ENCODE measurements at regions not wholly inside any gene's neighbourhood (a gene's known extent, or its start where the extent isn't known, plus 50 kb on each side); places are given as distances from the start of the nearest gene placed in this dataset.

- Histone ChIP-seq H3K36me3 (no peaks in the 10 kb centered on the region), H3K4me3 (no peak overlapping the region), H3K9me3 (no peaks in the 10 kb centered on the region), H3K4me1 (no peaks in the 10 kb centered on the region), H3K27ac (no peak overlapping the region), H3K27me3 (peaks cover 0 to 38% (median 9%) of the 10 kb centered on the region in 9 donors)
- intact Hi-C loops (cut with DNase I), result loop anchor here (2.0 to 10.0 kb wide), 10 partner anchors 234 to 1598 kb away; partner anchors contain the start of gene AJAP1 (in 1 of the 10)
- DNase-seq, result no peak
- 88 to 92% (median 90%) methylated on average over 9 of the region's 9 CpGs for WGBS, 4 donors
- no peak for ATAC-seq
- TF ChIP-seq, protein P1, sequence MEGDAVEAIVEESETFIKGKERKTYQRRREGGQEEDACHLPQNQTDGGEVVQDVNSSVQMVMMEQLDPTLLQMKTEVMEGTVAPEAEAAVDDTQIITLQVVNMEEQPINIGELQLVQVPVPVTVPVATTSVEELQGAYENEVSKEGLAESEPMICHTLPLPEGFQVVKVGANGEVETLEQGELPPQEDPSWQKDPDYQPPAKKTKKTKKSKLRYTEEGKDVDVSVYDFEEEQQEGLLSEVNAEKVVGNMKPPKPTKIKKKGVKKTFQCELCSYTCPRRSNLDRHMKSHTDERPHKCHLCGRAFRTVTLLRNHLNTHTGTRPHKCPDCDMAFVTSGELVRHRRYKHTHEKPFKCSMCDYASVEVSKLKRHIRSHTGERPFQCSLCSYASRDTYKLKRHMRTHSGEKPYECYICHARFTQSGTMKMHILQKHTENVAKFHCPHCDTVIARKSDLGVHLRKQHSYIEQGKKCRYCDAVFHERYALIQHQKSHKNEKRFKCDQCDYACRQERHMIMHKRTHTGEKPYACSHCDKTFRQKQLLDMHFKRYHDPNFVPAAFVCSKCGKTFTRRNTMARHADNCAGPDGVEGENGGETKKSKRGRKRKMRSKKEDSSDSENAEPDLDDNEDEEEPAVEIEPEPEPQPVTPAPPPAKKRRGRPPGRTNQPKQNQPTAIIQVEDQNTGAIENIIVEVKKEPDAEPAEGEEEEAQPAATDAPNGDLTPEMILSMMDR (IDR thresholded peaks at IDR 0.05), result no peak
- no peak for TF ChIP-seq POLR2A (IDR thresholded peaks at IDR 0.05)
Observed at GRCh38 chr1:5513179-5513578, 479.0 kb downstream of the NPHP4 start.

DNA sequence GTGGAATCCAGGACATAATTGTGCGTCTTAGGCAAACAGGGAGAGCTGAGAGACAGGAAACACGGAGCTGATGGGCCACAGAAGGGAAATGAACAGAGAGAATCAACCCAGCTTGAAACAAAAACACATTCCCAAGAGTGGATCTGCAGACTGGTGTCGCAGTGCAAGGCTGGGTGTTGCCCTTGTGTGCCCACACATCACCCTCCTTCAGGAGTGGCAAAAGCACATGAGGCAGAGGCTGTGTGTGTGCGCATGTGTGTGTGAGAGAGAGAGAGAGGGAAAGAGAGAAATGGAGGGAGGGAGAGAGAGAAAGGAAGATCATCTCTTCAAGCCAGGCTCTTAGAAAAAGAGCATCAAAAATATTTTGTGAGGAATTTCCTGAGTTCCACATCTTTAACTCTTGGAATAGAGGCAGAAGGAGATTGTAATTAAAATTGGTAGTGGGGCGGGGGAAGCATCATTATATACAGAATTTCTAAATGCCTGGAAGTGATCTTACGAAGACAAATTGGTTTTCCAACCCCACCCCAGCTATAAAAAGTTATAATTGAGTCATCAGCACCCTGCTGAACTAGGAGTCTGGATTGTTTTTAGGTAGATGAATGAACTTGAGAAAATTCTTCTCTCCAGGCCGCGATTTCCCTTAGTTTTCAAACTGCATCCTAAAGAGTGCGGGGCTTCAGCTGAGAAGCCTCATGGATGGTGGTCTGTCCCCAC, 480.7 kb downstream of the NPHP4 start:
- DNase-seq, result no peak
- H3K4me1 ChIP-seq, result no peaks in the 10 kb centered on the region
- H3K36me3 ChIP-seq, result no peaks in the 10 kb centered on the region
- intact Hi-C loops (cut with DNase I), result loop anchor here (2.0 to 10.0 kb wide), 12 partner anchors 235 to 1597 kb away; partner anchors contain the start of gene AJAP1 (in 1 of the 10)
- H3K27me3 ChIP-seq, result peaks cover 0 to 32% (median 7%) of the 10 kb centered on the region in 9 donors
- TF ChIP-seq POLR2A (IDR thresholded peaks at IDR 0.05), result no peak
- TF ChIP-seq, protein P1 (IDR thresholded peaks at IDR 0.05), result no peak
- 61 to 76% (median 71%) methylated on average over 9 of the region's 9 CpGs for WGBS, 4 donors
- H3K4me3 ChIP-seq, result no peak overlapping the region
- ATAC-seq, result no peak
- H3K27ac ChIP-seq, result no peak overlapping the region
- H3K9me3 ChIP-seq, result no peaks in the 10 kb centered on the region

DNA sequence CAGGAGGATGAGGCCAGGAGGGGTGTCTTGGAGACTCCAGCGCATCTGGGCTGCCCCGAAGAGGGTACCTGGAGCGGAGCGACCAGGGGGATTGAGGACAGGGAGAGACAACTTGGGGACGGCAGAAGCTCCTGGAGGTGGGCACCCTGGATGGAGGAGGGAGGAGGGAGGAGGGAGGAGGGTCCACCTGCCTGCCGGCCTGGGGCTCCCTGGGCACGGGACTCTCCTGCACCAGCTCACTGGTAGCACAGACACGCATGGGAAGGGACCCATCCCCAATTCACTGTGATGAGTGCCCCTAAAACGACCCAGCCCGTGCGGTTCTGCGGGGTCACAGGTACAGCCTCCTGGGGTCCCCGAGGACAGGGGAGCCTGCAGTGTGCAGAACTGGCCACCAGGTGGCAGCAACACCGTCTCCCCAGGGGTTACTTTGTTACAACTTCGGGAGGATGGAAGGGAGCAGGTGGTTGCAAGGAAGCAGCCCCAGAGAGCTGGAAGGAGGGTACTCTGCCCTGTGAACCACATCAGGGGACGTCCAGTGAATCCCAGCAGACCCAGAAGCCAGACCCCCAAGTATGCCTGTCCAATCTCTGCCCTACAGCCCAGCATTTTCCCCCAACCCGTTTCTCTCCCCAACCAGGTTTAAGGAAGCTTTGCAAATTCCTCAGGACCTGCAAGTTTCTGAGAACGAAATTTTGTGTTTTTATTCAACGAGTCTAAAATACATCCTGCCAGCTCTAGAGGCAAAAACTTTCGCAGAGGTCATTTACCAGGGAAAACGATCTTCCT, 482.4 kb downstream of the NPHP4 start:
- TF ChIP-seq, protein P1 (IDR thresholded peaks at IDR 0.05), result peak; percentile 83 to 97 (median 94)
- no peak for TF ChIP-seq POLR2A (IDR thresholded peaks at IDR 0.05)
- Histone ChIP-seq H3K27me3 (peaks cover 0 to 20% (median 7%) of the 10 kb centered on the region in 9 donors), H3K9me3 (no peaks in the 10 kb centered on the region), H3K4me1 (no peaks in the 10 kb centered on the region), H3K4me3 (no peak overlapping the region), H3K36me3 (no peaks in the 10 kb centered on the region), H3K27ac (no peak overlapping the region)
- WGBS, 4 donors, result 29 to 43% (median 31%) methylated on average over 14 to 21 of the region's 21 CpGs
- intact Hi-C loops (cut with DNase I), result loop anchor here (1.0 to 10.0 kb wide), 14 partner anchors 235 to 1595 kb away; partner anchors contain the start of gene AJAP1 (in 1 of the 10)
- DNase-seq, result peak; percentile 34 to 81 (median 46)
- ATAC-seq, result peak in 3 of 4 donors; percentile 64 to 73 (median 67)

Data from heart left ventricle (tissue), 16 donors.